Pulmonary artery endothelial cell (primary cell): ENCODE measurements at regions not wholly inside any gene's neighbourhood (a gene's known extent, or its start where the extent isn't known, plus 50 kb on each side); places are given as distances from the start of the nearest gene placed in this dataset.

ENCODE experiments used
- DNase-seq: peaks from one replicate; pipeline ENCODE4 v3.0.0-alpha.2; 2011; ENCODE audit warnings: low read depth, low spot score

- DNase-seq = no peak
These were observed 139.3 kb upstream of the COL5A1 start for GRCh38 chr9:134502266-134502791.

- no peak for DNase-seq
These were observed 138.8 kb upstream of the COL5A1 start for GRCh38 chr9:134502809-134503211.

GRCh38 chr9:134503301-134504105 is 138.1 kb upstream of the COL5A1 start:
- no peak for DNase-seq

- no peak for DNase-seq
These were observed 137.6 kb upstream of the COL5A1 start for GRCh38 chr9:134504106-134504385.

- DNase-seq = no peak
These were observed 136.6 kb upstream of the COL5A1 start for GRCh38 chr9:134505032-134505431.

- DNase-seq = no peak
These were observed 132.3 kb upstream of the COL5A1 start for GRCh38 chr9:134509281-134509680.

- no peak for DNase-seq
These were observed 131.8 kb upstream of the COL5A1 start for GRCh38 chr9:134509817-134510216.

- no peak for DNase-seq
These were observed 127.1 kb upstream of the COL5A1 start for GRCh38 chr9:134514503-134514902.

- no peak for DNase-seq
These were observed 126.4 kb upstream of the COL5A1 start for GRCh38 chr9:134515026-134515821.

- no peak for DNase-seq
These were observed 125.1 kb upstream of the COL5A1 start for GRCh38 chr9:134516464-134516863.

- DNase-seq = no peak
These were observed 124.4 kb upstream of the COL5A1 start for GRCh38 chr9:134517069-134517680.

GRCh38 chr9:134518004-134518606 is 123.5 kb upstream of the COL5A1 start:
- no peak for DNase-seq

GRCh38 chr9:134519375-134520070 is 122.1 kb upstream of the COL5A1 start:
- no peak for DNase-seq

GRCh38 chr9:134521817-134522501 is 119.6 kb upstream of the COL5A1 start:
- DNase-seq = no peak

GRCh38 chr9:134522502-134522848 is 119.1 kb upstream of the COL5A1 start:
- no peak for DNase-seq

- no peak for DNase-seq
These were observed 118.6 kb upstream of the COL5A1 start for GRCh38 chr9:134522976-134523375.

GRCh38 chr9:134525070-134525815 is 116.4 kb upstream of the COL5A1 start:
- no peak for DNase-seq

- no peak for DNase-seq
These were observed 115.6 kb upstream of the COL5A1 start for GRCh38 chr9:134525841-134526583.
